ENCODE measurements at regions not wholly inside any gene's neighbourhood (a gene's known extent, or its start where the extent isn't known, plus 50 kb on each side); places are given as distances from the start of the nearest gene placed in this dataset.
"Not testable (repeated sequence)": the region's sequence is repeated elsewhere in the genome, so short reads cannot be mapped to it uniquely, and the experiment has no call there.

DNA sequence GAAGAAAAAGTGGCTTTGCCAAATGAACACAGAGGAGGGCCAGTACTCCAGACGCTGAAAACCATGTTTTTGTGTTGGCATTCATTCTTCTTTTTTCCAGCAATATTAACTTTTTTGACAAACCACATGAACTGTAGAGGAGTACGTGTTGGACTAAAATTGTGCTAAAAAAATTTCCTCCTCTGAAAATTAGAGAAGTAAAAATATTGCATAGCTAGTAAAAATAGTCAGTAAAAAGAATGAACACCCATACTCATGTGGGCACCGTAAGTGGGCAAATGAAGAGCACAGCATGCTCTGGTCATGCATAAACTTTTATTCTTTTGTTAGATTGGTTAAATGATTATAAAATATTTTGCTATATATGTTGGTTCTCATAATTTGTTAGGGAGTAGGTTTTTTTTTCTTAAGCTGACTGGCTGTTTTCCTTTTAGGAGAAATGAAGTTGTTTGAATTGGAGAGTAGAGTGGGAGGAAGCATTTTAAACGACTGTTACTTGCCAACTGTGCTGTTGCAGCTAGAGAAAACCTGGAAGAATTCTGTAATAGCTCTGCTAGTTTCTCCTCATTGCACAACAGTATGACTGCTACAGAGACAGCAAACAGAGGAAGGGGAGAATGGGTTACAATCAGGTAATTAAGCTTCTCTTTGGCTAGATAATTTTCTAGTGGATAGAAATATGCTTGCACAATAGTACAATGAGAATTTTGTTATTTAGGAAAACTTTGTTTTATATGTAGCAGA, 222.4 kb downstream of the KCTD12 start:
- peaks cover 5% of the 10 kb centered on the region; the same call in 1 of the 2 replicates for H3K4me1 ChIP-seq (ENCODE audit: low read length)
- no peaks in the 10 kb centered on the region for H3K79me2 ChIP-seq (ENCODE audit: low read length)
- H4K20me1 ChIP-seq (ENCODE audit: insufficient read depth, low read length), result no peaks in the 10 kb centered on the region
- no peak overlapping the region for H3K9ac ChIP-seq (ENCODE audit: low read length)
- H3K4me3 ChIP-seq (ENCODE audit: low read length), result no peak overlapping the region
- H3K36me3 ChIP-seq (replicated peaks; ENCODE audit: low read depth, low read length), result no peaks in the 10 kb centered on the region
- H3K27ac ChIP-seq (ENCODE audit: low read length), result no peak overlapping the region
- H3K9me3 ChIP-seq (ENCODE audit: insufficient read depth, low read length), result no peaks in the 10 kb centered on the region
- H3K27me3 ChIP-seq (ENCODE audit: low read depth, low read length), result peaks cover 8% of the 10 kb centered on the region; the same call in 1 of the 2 replicates
- H3K4me2 ChIP-seq (ENCODE audit: low read length), result no peak overlapping the region
- TF ChIP-seq EZH2phosphoT487 (IDR thresholded peaks at IDR 0.05; ENCODE audit: low read depth) (no peak), CTCF (IDR thresholded peaks at IDR 0.05; ENCODE audit: low read depth, low read length) (no peak)
- no peak overlapping the region for H2AFZ ChIP-seq (ENCODE audit: low read depth, low read length)

GRCh38 chr13:76659074-76659473, 227.1 kb downstream of the KCTD12 start:
- H3K27me3 ChIP-seq (ENCODE audit: low read depth, low read length); H3K4me1 ChIP-seq (ENCODE audit: low read length); H3K79me2 ChIP-seq (ENCODE audit: low read length); H3K9me3 ChIP-seq (ENCODE audit: insufficient read depth, low read length); H4K20me1 ChIP-seq (ENCODE audit: insufficient read depth, low read length); H3K36me3 ChIP-seq (replicated peaks; ENCODE audit: low read depth, low read length); H2AFZ ChIP-seq (ENCODE audit: low read depth, low read length); H3K27ac ChIP-seq (ENCODE audit: low read length); H3K4me2 ChIP-seq (ENCODE audit: low read length); H3K4me3 ChIP-seq (ENCODE audit: low read length); H3K9ac ChIP-seq (ENCODE audit: low read length): not testable (repeated sequence)

- Histone ChIP-seq H3K4me1 (ENCODE audit: low read length) (peaks cover 5% of the 10 kb centered on the region; the same call in 1 of the 2 replicates), H3K79me2 (ENCODE audit: low read length) (no peaks in the 10 kb centered on the region), H3K9me3 (ENCODE audit: insufficient read depth, low read length) (no peaks in the 10 kb centered on the region), H3K27ac (ENCODE audit: low read length) (no peak overlapping the region), H3K4me3 (ENCODE audit: low read length) (no peak overlapping the region), H3K4me2 (ENCODE audit: low read length) (no peak overlapping the region), H3K36me3 (replicated peaks; ENCODE audit: low read depth, low read length) (no peaks in the 10 kb centered on the region), H3K9ac (ENCODE audit: low read length) (no peak overlapping the region), H2AFZ (ENCODE audit: low read depth, low read length) (no peak overlapping the region), H4K20me1 (ENCODE audit: insufficient read depth, low read length) (no peaks in the 10 kb centered on the region), H3K27me3 (ENCODE audit: low read depth, low read length) (no peaks in the 10 kb centered on the region)
- TF ChIP-seq EZH2phosphoT487 (IDR thresholded peaks at IDR 0.05; ENCODE audit: low read depth), result no peak
- 0 out of 2 replicates have a peak, but pooled peaks have one; percentile 4 for TF ChIP-seq CTCF (IDR thresholded peaks at IDR 0.05; ENCODE audit: low read depth, low read length)
Observed at GRCh38 chr13:76656500-76656899, 229.7 kb downstream of the KCTD12 start.

DNA sequence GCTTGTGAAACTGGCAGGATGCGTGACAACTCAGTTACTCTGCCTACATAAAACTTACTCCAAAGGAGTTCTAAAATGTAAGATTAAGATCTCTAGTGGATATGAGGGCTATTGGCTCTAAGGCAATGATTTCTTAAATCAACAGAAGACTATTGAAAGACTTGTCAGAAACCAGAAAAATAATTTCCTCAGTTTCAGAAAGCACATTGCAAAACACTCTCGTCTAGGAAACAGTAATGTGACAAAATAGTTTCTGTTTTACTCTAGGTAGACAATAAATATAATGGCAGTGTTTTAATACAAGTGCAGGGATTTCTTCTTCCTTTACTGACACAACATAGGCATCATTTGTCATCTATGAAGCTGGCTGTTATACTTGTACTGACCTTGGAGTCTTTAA, 230.1 kb downstream of the KCTD12 start:
- Histone ChIP-seq H3K27ac (ENCODE audit: low read length) (no peak overlapping the region), H3K4me1 (ENCODE audit: low read length) (peaks cover 5% of the 10 kb centered on the region; the same call in 1 of the 2 replicates), H3K27me3 (ENCODE audit: low read depth, low read length) (no peaks in the 10 kb centered on the region), H4K20me1 (ENCODE audit: insufficient read depth, low read length) (no peaks in the 10 kb centered on the region), H3K36me3 (replicated peaks; ENCODE audit: low read depth, low read length) (no peaks in the 10 kb centered on the region), H3K4me3 (ENCODE audit: low read length) (no peak overlapping the region), H2AFZ (ENCODE audit: low read depth, low read length) (no peak overlapping the region), H3K9me3 (ENCODE audit: insufficient read depth, low read length) (no peaks in the 10 kb centered on the region), H3K9ac (ENCODE audit: low read length) (no peak overlapping the region), H3K4me2 (ENCODE audit: low read length) (no peak overlapping the region), H3K79me2 (ENCODE audit: low read length) (no peaks in the 10 kb centered on the region)
- TF ChIP-seq EZH2phosphoT487 (IDR thresholded peaks at IDR 0.05; ENCODE audit: low read depth), result no peak
- TF ChIP-seq CTCF (IDR thresholded peaks at IDR 0.05; ENCODE audit: low read depth, low read length), result no peak
